GM12878 (cell line): ENCODE measurements at regions not wholly inside any gene's neighbourhood (a gene's known extent, or its start where the extent isn't known, plus 50 kb on each side); places are given as distances from the start of the nearest gene placed in this dataset.

Experiments
- BCLAF1 ChIP-seq: fragments of 450-650 bp; IDR thresholded peaks from 2 replicates; pipeline ENCODE4 v1.6.1; 2017; ENCODE audit warnings: antibody characterized with exemption, mild to moderate bottlenecking, moderate library complexity
- DPF2 ChIP-seq: fragments of 450-650 bp; IDR thresholded peaks from 2 replicates; pipeline ENCODE4 v1.6.1; 2017; ENCODE audit warnings: mild to moderate bottlenecking
- E4F1 ChIP-seq: fragments of 450-650 bp; IDR thresholded peaks from 2 replicates; pipeline ENCODE4 v1.6.1; 2018; ENCODE audit warnings: borderline replicate concordance, mild to moderate bottlenecking; ENCODE audit not compliant: partially characterized antibody
- HCFC1 ChIP-seq: fragments of 150-350 bp; IDR thresholded peaks from 2 replicates; pipeline ENCODE4 v1.6.1; 2014; ENCODE audit warnings: low read length
- IKZF1 ChIP-seq: fragments of 450-650 bp; conservative IDR thresholded peaks from 2 replicates; pipeline ENCODE4 v1.6.1; 2017; ENCODE audit warnings: antibody characterized with exemption, mild to moderate bottlenecking
- MEF2B ChIP-seq: fragments of 450-650 bp; IDR thresholded peaks from 2 replicates; pipeline ENCODE4 v1.6.1; 2018; ENCODE audit warnings: mild to moderate bottlenecking, moderate library complexity; ENCODE audit not compliant: partially characterized antibody, poor library complexity, severe bottlenecking
- MTA2 ChIP-seq: fragments of 450-650 bp; IDR thresholded peaks from 2 replicates; pipeline ENCODE4 v1.6.1; 2016; ENCODE audit warnings: low read depth, mild to moderate bottlenecking, moderate library complexity
- NKRF ChIP-seq: fragments of 450-650 bp; conservative IDR thresholded peaks from 2 replicates; pipeline ENCODE4 v1.6.1; 2017; ENCODE audit warnings: mild to moderate bottlenecking, moderate library complexity
- NR2F1 ChIP-seq: fragments of 450-650 bp; conservative IDR thresholded peaks from 2 replicates; pipeline ENCODE4 v1.6.1; 2017; ENCODE audit warnings: mild to moderate bottlenecking
- RBBP5 ChIP-seq: fragments of 200-600 bp; sonication (generic); conservative IDR thresholded peaks from 2 replicates; pipeline ENCODE4 v1.6.1; 2016
- ZBTB11 ChIP-seq: fragments of 450-650 bp; formaldehyde crosslinking; IDR thresholded peaks from 2 replicates; pipeline ENCODE4 v1.5.0; 2022; ENCODE audit warnings: mild to moderate bottlenecking, missing genetic modification characterization

GRCh38 chr14:39876916-39877315 lies 444.7 kb upstream of the FBXO33 start (continued):
- TF ChIP-seq BCLAF1 (no peak), DPF2 (peak; percentile 29; the same call in 1 of the 2 replicates), HCFC1 (no peak), IKZF1 (peak; percentile 29; the same call in 1 of the 2 replicates), NKRF (no peak), MEF2B (peak; percentile 8), RBBP5 (no peak), E4F1 (no peak), MTA2 (peak; percentile 49; the same call in 1 of the 2 replicates), NR2F1 (no peak), ZBTB11 (CRISPR knock-in tag) (no peak)
